Neutrophil (primary cell): ENCODE measurements at regions not wholly inside any gene's neighbourhood (a gene's known extent, or its start where the extent isn't known, plus 50 kb on each side); places are given as distances from the start of the nearest gene placed in this dataset.

Experiments used
- H3K27ac ChIP-seq: fragments of 200-600 bp; sonication (generic); 2 replicates; pipeline ENCODE4 v1.5.1; 2016; ENCODE audit warnings: mild to moderate bottlenecking, moderate library complexity
- H3K27me3 ChIP-seq: fragments of 200-600 bp; sonication (generic); 2 replicates; pipeline ENCODE4 v1.6.0; 2016; ENCODE audit warnings: mild to moderate bottlenecking
- H3K36me3 ChIP-seq: fragments of 200-600 bp; sonication (generic); 2 replicates; pipeline ENCODE4 v1.5.1; 2017
- H3K4me1 ChIP-seq, 2 experiments: fragments of 200-600 bp in 1 of 2; sonication (generic) in 1 of 2; 1 replicate in 1 of 2; 2 replicates in 1 of 2; pipeline versions ENCODE4 v1.5.1 to v1.6.1; 2013 to 2016; ENCODE audit warnings: low read depth in 1 of 2, low read length in 1 of 2, mild to moderate bottlenecking in 1 of 2, moderate library complexity in 1 of 2; ENCODE audit not compliant: control insufficient read depth in 1 of 2, insufficient read depth in 1 of 2
- H3K4me3 ChIP-seq, 2 experiments: fragments of 200-600 bp in 1 of 2; sonication (generic) in 1 of 2; 1 replicate in 1 of 2; 2 replicates in 1 of 2; pipeline ENCODE4 v1.5.1; 2013 to 2016; ENCODE audit warnings: low read depth in 1 of 2, low read length in 1 of 2, mild to moderate bottlenecking in 1 of 2, moderate library complexity in 1 of 2
- H3K9me3 ChIP-seq: fragments of 200-600 bp; sonication (generic); 2 replicates; pipeline ENCODE4 v1.5.1; 2016
- CTCF ChIP-seq: fragments of 200-600 bp; sonication (generic); IDR thresholded peaks from 2 replicates; pipeline ENCODE4 v1.5.1; 2016; ENCODE audit warnings: antibody characterized with exemption

- Histone ChIP-seq H3K27me3 (no peaks in the 10 kb centered on the region), H3K4me1 (peaks cover 9 to 22% of the 10 kb centered on the region in 2 experiments), H3K36me3 (no peaks in the 10 kb centered on the region), H3K9me3 (no peaks in the 10 kb centered on the region), H3K27ac (no peak overlapping the region), H3K4me3 (no peak overlapping the region)
- no peak for TF ChIP-seq CTCF
Observed at GRCh38 chr5:103464835-103465484, 97.6 kb downstream of the NUDT12 start.

GRCh38 chr5:103463261-103463660 lies 99.3 kb downstream of the NUDT12 start:
- Histone ChIP-seq H3K9me3 (no peaks in the 10 kb centered on the region), H3K27ac (no peak overlapping the region), H3K4me1 (peaks cover 9 to 22% of the 10 kb centered on the region in 2 experiments), H3K36me3 (no peaks in the 10 kb centered on the region), H3K27me3 (no peaks in the 10 kb centered on the region), H3K4me3 (no peak overlapping the region)
- TF ChIP-seq CTCF = no peak

GRCh38 chr5:103461243-103461642 lies 101.3 kb downstream of the NUDT12 start:
- no peaks in the 10 kb centered on the region for H3K27me3 ChIP-seq
- peak overlapping the region; percentile 19 for H3K27ac ChIP-seq
- peaks cover 9 to 22% of the 10 kb centered on the region in 2 experiments for H3K4me1 ChIP-seq
- no peaks in the 10 kb centered on the region for H3K9me3 ChIP-seq
- TF ChIP-seq CTCF = no peak
- H3K4me3 ChIP-seq = no peak overlapping the region
- no peaks in the 10 kb centered on the region for H3K36me3 ChIP-seq

DNA sequence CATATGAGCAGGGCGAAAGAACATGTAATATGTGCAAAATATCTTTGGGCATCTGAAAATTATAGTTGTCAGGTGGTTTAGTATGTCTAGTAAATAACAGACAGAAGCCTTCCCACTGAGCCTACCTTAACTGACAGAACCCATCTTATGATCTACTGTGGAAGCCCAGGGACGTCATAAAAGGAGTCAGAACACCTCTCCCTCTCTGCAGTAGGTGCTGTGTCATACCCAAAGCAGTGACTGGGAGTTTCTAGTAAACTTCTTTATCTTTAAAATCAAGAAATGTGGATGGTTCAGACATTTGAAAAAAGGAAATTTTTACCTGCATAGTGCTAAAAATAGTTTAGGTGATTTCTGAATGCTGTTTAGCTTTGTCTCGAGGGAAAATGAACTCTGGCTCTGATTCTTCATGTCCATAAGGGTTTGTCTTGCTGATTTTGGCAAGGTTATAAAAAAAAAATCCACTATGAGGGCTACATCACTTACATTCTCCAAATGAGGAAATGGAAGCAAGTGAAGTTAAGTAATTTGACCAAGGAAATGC lies 104.0 kb downstream of the NUDT12 start:
- TF ChIP-seq CTCF = no peak
- no peak overlapping the region for H3K4me3 ChIP-seq
- H3K36me3 ChIP-seq = no peaks in the 10 kb centered on the region
- no peaks in the 10 kb centered on the region for H3K27me3 ChIP-seq
- peaks cover 9 to 15% of the 10 kb centered on the region in 2 experiments for H3K4me1 ChIP-seq
- H3K27ac ChIP-seq = no peak overlapping the region
- no peaks in the 10 kb centered on the region for H3K9me3 ChIP-seq

GRCh38 chr5:103456476-103456875 lies 106.1 kb downstream of the NUDT12 start:
- H3K27me3 ChIP-seq = no peaks in the 10 kb centered on the region
- no peak for TF ChIP-seq CTCF
- H3K36me3 ChIP-seq = no peaks in the 10 kb centered on the region
- no peak overlapping the region for H3K27ac ChIP-seq
- H3K4me3 ChIP-seq = no peak overlapping the region
- H3K4me1 ChIP-seq = peaks cover 6% of the 10 kb centered on the region in 2 experiments
- H3K9me3 ChIP-seq = no peaks in the 10 kb centered on the region
